ENCODE measurements at regions not wholly inside any gene's neighbourhood (a gene's known extent, or its start where the extent isn't known, plus 50 kb on each side); places are given as distances from the start of the nearest gene placed in this dataset.
"Not testable (repeated sequence)": the region's sequence is repeated elsewhere in the genome, so short reads cannot be mapped to it uniquely, and the experiment has no call there.

DNA sequence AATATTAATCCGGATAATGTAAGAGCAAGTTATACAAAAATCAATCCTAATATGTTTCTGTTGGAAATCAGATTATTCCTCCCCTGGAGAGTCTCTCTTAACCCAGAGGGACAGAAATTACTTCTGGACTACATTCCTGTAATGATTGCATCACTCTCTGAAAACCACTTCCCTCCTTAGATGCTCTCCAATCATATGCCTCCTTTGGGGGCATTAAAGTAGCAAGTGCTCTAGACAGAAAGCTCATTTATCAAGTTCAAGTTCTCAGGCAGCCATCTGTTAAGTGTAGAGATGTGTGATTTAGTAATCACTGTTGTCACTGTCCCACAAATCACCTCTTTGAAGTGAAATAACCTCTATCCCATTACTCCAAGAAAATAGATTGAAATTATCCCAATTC lies 247.1 kb downstream of the SLCO4C1 start:
- DNase-seq = no peak

DNA sequence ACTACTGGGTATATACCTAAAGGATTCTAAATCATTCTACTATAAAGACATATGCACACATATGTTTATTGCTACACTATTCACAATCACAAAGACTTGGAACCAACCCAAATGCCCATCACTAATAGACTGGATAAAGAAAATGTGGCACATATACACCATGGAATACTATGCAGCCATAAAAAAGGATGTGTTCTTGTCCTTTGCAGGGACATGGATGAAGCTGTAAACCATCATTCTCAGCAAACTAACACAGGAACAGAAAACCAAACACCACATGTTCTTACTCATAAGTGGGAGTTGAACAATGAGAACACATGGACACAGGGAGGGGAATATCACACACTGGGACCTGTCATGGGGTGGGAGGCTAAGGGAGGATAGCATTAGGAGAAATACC lies 249.0 kb downstream of the SLCO4C1 start:
- not testable (repeated sequence) for DNase-seq

DNA sequence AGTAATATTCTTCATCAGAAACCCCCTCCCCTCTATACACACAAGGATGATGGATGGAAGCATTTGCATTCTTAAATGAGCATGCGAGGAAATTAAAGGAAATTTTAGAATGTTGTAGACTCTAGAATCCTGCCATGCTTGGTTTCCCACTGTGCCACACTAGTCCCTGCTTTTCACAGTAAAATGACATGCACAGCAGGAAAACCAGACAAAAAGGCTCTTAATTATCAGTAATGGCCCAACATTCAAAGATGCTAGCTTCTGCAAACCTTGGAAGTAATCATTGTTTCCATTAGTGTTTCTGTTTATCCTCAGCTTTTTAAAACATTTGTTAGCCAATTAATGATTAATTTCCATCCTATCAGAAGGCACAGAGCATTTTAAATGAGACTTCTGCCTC lies 255.8 kb downstream of the SLCO4C1 start:
- DNase-seq = no peak

DNA sequence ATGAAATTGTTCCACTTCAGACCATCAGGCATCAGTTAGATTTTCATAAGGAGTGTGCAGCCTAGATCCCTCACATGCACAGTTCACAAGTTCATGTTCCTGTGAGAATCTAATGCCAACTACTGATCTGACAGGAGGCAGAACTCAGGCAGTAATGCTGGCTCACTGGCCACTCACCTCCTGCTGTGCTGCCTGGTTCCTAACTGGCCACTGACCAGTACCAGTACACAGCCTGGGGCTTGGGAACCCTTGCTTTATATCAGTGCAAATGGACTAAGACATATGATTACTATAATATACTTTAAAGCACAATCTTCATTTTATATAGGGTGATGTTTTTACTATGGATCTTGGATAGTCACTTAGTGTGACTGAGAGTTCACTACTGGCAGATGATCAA lies 259.2 kb downstream of the SLCO4C1 start:
- no peak for DNase-seq

DNA sequence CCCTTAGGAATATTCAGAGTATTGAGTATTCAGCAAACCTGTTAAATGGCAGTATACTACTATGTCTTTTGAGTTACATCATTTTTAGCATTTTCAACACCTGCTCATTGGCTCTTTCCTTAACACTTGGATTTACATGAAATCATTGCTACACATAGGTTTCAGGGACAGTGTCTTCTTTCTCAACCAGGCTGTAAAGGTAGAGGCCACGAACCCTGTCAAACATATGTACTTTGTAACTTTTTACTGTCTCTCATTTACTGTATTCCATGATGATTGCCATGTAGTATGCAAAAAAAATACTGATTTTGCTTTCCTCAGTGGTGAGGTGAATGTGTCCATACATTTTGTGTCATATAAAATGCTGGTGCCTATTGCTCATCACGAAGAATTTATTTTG lies 264.4 kb downstream of the SLCO4C1 start:
- no peak for DNase-seq

DNA sequence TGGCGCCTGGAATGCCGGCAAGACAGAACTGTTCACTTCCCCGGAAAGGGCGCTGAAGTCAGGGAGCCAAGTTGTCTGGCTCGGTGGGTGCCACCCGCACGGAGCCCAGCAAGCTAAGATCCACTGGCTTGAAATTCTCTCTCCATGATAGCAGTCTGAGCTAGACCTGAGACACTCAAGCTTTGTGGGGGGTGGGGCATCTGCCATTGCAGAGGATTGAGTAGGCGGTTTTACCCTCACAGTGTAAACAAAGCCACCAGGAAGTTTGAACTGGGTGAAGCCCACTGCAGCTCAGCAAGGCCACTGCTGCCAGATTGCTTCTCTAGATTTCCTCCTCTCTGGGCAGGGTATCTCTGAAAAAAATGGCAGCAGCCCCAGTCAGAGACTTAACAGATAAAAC lies 277.4 kb downstream of the SLCO4C1 start:
- no peak for DNase-seq

DNA sequence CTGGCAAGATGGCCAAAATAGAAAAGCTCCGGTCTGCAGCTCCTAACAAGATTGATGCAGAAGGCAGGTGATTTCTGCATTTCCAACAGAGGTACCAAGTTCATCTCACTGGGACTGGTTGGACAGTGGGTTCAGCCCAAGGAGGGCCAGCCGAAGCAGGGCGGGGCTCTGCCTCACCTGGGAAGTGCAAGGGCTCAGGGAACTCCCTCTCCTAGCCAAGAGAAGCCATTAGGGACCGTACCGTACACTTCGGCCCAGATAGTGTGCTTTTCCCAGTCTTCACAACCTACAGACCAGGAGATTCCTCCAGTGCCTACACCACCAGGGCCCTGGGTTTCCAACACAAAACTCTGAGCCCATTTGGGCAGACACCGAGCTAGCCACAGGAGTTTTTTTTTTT lies 277.8 kb downstream of the SLCO4C1 start:
- DNase-seq = no peak

DNA sequence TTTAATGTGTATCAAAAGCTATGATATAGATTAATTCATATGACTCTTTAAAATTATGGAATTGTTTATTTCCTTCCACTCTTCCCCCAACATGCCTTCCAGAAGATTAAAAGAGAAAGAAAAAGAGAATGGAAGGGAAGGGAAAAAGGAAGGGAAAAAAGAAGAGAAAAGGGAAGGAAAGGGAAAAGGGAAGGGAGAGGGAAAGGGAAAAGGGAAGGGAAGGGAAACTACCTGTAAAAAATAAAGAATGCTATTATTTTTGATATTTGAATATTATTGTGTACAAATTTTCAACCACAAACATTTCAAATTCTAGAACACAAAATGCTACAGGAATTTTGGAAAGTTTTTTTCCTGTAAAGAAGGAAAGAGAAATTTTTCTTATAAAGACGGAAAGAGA lies 281.7 kb downstream of the SLCO4C1 start:
- DNase-seq = no peak

DNA sequence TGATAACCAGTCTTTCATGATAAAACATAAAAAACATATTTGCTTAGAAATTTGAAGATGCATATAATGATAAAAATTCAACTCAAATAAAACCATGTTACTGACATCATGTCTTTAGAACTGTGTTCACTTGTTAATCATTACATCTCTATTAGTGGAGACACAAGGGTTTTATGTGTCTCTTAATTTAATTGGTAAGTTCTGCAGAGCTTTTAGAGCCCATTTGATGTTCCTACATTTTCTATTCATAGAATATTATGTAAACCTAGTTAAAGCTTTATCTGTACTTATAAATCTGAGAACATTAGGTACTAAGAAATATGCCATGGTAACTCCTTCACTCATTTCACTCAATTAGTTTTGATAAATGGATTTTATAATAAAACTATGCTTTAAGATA lies 285.4 kb downstream of the SLCO4C1 start:
- no peak for DNase-seq

DNA sequence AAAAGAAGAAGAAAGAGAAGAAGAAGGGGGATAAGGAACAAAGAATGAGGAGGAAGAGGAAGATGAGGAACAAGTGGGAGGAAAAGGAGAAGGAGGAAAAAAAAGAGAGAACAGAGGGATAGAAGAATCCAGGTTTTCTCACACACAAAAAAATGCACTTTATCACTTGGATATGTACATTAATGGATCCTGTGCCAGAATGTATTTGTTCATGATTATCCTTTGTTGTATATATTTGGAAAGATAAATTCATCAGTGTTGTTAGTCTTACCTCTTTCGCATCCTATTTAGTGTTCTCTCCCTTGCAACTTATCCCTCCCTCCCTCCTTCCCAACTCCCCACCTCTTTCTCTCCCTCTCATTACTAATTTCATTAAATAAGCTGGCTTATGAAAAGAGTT lies 298.8 kb downstream of the SLCO4C1 start:
- no peak for DNase-seq

DNA sequence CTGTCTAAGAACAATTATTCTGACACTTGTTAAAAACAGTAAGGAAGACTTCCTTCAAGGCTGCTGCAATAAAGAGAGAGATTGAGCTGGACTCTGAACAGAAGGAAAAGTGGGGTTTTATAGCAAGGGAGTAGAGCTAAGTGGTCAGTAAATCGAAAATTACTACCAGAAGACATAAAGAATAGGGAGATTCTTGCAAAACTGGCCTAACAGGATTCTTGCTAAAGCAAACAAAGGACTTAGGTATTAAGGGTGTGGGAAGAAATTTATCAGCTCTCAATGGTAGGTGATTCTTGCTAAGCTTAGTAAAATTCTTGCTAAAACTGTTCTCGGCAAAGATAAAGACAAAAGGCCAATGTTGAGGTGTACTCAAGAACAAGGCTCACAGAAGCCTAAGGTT lies 300.5 kb downstream of the SLCO4C1 start:
- DNase-seq = no peak

DNA sequence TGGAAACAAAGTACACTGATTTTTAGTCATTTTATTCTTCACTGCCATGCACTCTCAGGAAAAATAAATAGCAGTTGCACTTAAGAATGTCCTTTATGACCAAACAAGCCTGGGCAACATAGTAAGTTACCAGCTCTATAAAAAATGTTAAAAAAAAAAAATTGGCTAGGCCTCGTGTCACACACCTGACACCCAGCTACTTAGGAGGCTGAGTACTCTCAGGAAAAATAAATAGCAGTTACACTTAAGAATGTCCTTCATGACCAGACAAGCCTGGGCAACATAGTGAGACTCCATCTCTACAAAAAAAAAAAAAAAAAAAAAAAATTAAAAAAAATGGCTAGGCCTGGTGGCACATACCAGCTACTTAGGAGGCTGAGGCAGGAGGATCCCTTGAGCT lies 304.6 kb downstream of the SLCO4C1 start:
- no peak for DNase-seq

DNA sequence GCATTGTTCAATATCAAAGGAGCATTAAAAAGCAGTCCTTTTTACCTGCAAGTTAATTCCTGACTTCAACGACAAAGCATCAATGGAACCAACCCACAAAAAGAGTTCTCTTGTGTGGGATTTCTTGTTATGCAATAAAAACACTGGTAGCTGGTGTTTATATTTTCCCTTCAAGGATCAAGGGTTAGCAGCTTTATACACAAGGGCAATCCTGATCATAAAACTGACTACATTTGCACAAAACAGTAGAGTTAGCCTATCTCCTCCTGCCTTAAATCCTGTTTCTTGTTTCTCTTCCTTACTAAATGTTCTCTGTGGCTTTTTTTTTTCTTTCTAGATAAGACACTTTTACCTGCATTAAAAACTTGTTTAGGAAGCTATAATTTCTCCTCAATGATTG lies 306.4 kb downstream of the SLCO4C1 start:
- no peak for DNase-seq

DNA sequence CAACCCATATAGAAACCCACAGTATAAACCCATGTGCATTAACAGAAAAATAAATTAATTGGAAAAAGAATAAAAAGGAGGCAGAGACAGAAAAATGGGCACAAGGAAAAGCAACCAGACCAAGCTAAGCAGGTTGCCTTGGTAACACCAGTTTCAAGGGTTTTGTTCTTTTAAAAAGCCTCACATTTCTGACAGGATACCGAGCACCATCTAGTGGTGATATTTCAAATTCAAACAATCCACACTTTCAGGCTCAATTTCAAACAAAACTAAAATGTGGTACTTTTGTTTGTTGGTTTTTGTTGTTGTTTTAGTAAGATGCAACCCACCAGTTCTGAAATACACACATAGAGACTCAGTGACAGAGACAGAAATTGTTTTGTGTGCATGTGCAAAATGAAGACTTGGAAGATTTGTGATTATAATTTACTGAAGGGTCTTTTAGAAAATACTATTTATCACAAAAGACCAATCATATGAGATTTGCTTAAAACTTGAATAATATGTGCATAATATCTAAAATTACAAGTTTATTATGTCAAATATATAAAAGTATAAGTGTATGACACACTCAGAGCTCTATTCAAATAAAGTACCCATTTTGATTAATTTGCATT lies 318.2 kb downstream of the SLCO4C1 start:
- DNase-seq = no peak

DNA sequence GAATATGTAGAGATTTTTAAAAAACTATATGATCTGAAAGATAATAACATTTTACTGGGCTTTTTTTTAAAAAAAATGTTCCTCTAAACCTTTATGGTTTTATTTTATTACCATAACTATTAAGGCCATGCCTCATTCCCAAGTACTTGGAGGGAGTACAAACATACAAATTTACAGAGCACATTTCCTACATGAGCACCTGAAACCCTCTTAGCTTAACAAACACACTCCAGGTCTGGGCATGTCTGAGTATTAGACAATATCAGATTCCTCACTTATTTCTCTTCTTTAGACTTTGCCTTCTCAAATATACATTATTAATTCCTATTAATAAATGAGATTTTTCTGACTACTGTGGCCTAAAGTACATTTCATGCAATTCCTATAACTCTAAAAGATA lies 319.2 kb downstream of the SLCO4C1 start:
- DNase-seq = no peak

DNA sequence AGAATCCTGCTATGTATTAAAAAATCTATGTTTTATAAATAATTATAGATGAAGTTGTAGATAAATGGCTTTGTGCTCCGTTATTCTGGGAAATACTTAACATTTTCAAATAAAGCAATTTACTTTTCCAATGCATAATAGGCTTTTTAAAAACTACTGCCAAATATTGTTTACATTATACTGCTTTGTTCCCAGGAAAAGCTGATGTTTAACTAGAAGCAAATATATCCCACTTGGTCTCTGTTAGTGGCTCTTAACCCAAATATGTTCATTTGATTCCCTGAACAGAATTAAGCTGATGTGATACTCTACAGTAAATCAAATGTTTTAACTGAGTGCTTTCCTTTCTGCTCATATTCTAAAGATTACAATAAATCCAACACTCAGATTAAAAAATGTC lies 326.3 kb downstream of the SLCO4C1 start:
- DNase-seq = no peak

DNA sequence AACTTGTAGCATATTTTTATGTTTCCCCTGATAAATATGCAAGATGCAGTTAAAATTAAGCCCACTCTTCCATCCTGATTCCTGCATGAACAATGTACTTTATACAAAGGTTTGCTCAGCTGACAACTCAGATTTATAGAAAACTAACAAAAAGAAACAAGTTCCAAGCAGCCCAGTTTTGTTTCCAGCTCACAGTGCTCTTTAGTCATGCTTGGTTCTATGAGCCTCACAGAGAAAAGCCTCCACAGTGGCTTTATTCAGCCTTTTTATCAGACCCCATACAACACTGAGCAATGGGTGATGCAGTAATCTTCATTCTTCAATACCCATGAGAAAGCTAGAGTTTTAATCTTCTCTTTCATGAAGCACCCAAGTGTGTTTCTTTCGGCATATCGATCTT lies 329.6 kb downstream of the SLCO4C1 start:
- DNase-seq = no peak

DNA sequence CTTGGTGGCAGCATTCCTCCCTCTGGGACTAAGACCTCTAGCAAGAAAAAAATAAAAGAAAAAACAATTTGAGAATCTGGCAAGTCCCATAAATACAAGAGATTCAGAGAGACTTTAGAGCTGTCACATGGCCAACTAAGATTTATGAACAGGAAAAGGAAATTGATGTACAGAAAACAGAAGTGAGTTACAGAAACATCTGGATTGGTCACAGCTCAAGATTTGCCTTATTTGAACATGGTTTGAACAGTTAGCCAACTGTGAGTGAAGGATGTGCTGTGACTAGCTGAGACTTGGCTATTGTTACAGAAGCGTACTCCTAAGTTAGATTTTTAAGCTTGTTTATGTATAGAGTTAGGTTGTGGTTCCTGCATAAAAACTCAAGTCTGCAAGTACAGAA lies 340.2 kb downstream of the SLCO4C1 start:
- DNase-seq = no peak

DNA sequence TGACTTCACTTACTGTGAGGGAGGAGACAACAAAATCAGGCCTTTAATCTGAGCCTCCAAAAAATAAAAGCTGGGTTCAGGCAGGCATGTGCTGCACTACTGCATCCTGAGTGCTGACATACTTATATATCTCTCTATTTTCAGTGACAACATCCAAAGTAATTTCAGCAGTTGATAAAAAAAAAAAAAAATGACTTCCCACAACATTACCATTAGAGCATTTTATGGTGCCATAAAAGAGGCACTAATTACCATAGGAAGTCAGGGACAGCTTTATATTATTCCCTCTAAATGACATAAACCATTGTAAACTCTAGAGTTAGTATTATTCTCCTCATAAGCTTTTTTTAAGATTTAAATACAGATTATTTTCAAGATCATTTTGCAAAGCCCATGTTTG lies 346.1 kb downstream of the SLCO4C1 start:
- DNase-seq = no peak

DNA sequence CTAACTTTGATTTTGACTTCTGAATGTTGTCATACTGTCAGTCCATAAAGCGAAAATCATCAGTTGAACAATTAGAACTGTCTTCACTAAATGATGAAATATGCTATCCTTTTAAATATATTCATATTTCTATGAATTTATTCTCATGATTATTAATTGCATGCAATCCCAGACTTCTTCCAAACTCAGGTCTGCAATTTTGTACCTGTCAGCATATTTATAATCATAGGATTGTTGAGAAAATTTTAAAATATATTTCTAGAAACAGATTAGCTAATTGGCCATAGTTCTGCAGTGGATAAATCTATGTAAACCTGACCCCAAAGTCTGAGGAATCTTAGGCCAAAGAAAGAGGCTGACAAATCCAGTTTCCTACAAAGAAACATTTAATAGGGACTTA lies 347.5 kb downstream of the SLCO4C1 start:
- no peak for DNase-seq

DNA sequence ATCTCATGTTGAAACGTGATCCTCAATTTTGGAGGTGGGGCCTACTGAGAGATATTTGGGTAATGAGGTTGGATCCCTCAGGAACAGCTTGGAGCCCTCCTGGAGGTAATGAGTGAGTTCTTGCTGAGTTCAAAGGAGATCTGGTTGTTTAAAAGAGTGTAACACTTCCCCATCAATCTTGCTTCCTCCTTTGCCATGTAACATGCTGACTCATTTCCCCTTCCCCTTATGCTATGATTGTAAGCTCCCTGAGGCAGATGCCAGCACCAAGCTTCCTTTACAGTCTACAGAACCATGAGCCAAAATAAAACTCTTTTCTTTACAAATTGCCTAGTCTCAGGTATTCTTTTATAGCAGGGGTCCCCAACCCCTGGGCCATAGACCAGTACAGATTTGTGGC lies 352.3 kb downstream of the SLCO4C1 start:
- no peak for DNase-seq

DNA sequence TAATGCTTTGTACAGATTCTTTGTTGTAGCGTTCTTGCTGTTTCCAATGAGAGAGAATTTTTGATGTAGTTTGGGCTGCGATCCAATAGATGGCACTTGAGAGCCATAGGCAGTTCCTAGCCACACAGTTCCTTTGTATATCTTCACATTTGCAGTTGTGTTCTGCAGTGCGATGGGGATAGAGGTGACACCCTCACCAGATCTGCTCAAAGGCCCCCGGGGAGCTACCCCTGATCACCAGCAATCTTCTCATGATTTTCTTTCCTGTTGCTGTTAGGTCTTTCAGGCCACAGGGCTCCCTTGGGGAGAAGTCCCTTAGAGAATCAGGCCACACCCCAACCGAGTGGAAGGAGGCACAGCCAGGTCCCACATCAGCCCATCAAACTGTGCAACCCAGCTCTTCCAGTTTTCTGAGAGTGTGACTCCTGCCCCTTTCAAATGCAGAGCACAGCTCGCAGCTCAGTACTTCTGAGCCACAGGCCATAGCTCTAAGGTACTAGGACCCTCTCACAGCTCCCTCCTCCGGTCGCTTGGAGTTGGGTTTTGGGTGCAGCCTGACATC lies 353.7 kb downstream of the SLCO4C1 start:
- DNase-seq = no peak

DNA sequence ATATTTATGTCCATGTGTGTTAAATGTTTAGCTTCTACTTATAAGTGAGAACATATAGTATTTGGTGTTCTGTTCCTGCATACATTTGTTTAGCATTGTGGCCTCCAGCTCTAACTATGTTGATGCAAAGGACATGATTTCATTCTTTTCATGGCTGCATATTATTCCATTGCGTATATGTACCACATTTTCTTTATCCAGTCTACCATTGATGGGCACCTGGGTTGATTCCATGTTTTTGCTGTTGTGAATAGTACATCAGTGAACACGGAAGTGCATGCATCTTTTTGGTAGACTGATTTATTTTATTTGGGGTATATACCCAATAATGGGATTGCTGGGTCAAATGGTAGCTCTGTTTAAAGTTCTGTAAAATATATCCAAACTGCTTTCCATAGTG lies 359.0 kb downstream of the SLCO4C1 start:
- no peak for DNase-seq

DNA sequence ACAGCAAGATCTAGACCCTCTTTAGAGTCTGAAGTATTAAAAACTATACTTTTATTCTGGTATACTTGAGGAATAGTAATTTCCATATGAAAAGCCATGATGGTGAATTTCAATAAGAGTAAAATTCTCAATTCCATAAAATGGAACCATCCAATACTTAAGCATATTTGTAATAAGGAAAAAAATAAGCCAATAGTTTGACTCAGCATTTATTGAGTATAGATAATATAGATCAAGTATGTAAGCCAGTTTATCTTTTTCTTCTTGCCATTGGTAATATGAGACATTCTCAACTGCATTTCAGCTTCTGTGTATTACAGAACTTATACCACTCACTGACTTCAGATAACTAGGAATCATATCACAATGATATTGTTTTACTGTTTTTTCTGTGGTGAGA lies 361.0 kb downstream of the SLCO4C1 start:
- no peak for DNase-seq

DNA sequence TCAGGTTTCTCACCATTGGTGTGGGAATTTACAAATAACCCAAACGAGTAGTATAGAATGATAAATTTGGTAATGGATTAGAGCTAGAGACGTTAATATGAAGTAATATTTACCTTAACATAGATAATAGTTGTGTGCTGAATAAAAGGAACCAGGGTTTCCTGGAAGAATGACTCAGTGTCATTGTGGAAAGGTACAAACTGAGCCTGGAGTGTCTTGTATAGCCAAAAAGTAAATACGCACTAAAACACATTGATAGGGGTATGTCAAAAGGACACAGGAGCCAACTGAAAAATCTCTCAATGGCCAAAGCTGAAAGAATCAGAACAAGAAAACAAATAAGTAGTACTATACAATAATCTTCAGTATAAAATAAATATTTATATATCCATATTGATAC lies 363.5 kb downstream of the SLCO4C1 start:
- DNase-seq = no peak

DNA sequence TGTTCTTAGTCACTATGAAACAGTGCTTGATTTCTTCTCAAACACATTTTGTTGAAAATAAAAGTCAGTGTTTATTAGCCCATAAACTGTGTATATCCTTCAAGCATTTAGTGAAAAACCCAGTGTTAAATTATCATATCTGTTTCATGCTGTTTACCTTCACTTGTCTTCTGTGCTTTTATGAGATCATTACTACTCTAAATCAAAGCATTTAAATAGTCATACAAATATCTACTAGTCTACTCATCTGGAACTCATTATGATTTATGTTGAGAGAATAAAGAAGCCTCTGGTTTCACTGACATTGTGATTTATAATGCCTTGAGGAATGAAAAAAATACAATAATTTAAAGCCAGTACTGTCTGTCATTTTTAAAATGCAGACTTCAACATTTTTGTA lies 366.5 kb downstream of the SLCO4C1 start:
- DNase-seq = no peak
